Astrocyte (in vitro differentiated cells and primary cell): ENCODE measurements at regions not wholly inside any gene's neighbourhood (a gene's known extent, or its start where the extent isn't known, plus 50 kb on each side); places are given as distances from the start of the nearest gene placed in this dataset.

Experiments used
- EZH2 ChIP-seq: IDR thresholded peaks from 2 replicates; pipeline ENCODE4 v1.6.1; 2012; ENCODE audit warnings: mild to moderate bottlenecking, low read length, inconsistent platforms; ENCODE audit not compliant: insufficient read depth
- TF ChIP-seq, protein P1 (sequence below): IDR thresholded peaks from 2 replicates; pipeline ENCODE4 v1.5.1; 2011; ENCODE audit warnings: low read depth, mild to moderate bottlenecking, inconsistent platforms, low read length, moderate library complexity; ENCODE audit not compliant: insufficient read depth

DNA sequence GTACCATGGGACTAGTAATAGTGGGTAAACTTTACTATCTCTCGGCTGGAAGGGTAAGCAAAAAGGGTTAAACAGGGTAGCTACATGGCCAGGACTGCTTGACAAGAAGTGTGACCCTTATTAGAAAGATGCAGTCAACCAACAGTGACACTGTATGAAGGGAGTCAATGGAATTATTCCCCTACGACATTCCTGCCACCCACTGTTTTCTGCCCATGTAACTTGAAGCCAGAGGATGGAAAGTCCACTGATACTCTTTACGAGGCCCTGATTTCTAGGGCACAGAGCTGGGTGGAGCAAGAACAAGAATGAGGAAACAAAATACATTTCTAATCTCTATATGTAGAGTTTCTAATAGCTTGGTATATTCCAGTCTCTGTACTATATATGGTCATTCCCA is 1102.5 kb downstream of the CDH11 start:
- TF ChIP-seq, protein P1, sequence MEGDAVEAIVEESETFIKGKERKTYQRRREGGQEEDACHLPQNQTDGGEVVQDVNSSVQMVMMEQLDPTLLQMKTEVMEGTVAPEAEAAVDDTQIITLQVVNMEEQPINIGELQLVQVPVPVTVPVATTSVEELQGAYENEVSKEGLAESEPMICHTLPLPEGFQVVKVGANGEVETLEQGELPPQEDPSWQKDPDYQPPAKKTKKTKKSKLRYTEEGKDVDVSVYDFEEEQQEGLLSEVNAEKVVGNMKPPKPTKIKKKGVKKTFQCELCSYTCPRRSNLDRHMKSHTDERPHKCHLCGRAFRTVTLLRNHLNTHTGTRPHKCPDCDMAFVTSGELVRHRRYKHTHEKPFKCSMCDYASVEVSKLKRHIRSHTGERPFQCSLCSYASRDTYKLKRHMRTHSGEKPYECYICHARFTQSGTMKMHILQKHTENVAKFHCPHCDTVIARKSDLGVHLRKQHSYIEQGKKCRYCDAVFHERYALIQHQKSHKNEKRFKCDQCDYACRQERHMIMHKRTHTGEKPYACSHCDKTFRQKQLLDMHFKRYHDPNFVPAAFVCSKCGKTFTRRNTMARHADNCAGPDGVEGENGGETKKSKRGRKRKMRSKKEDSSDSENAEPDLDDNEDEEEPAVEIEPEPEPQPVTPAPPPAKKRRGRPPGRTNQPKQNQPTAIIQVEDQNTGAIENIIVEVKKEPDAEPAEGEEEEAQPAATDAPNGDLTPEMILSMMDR: no peak
- no peak for TF ChIP-seq EZH2
